Nephron progenitor cell (in vitro differentiated cells): ENCODE measurements at regions not wholly inside any gene's neighbourhood (a gene's known extent, or its start where the extent isn't known, plus 50 kb on each side); places are given as distances from the start of the nearest gene placed in this dataset.
"Not testable (repeated sequence)": the region's sequence is repeated elsewhere in the genome, so short reads cannot be mapped to it uniquely, and the experiment has no call there.

Experiments
- DNase-seq: peaks from one replicate; pipeline ENCODE4 v3.0.0; 2021
- H3K27ac Mint-ChIP-seq: 2 replicates; pipeline ENCODE4 v1.8.0; 2021; ENCODE audit warnings: mild to moderate bottlenecking, moderate library complexity, mixed read lengths
- H3K27me3 Mint-ChIP-seq: 2 replicates; pipeline ENCODE4 v1.8.0; 2021; ENCODE audit warnings: mild to moderate bottlenecking, low read depth, mixed read lengths; ENCODE audit not compliant: poor library complexity
- H3K36me3 Mint-ChIP-seq: 2 replicates; pipeline ENCODE4 v1.8.0; 2021; ENCODE audit warnings: low read depth, mixed read lengths
- H3K4me1 Mint-ChIP-seq: 2 replicates; pipeline ENCODE4 v1.8.0; 2021; ENCODE audit warnings: mixed read lengths
- H3K4me3 Mint-ChIP-seq: 2 replicates; pipeline ENCODE4 v1.8.0; 2021; ENCODE audit warnings: mild to moderate bottlenecking, moderate library complexity, mixed read lengths
- H3K9me3 Mint-ChIP-seq: 2 replicates; pipeline ENCODE4 v1.8.0; 2021; ENCODE audit warnings: mild to moderate bottlenecking, moderate library complexity, mixed read lengths
- CTCF ChIP-seq: fragments of 200-600 bp; sonication (generic); IDR thresholded peaks from 2 replicates; pipeline ENCODE4 v1.5.0; 2021; ENCODE audit warnings: antibody characterized with exemption

- Mint-ChIP-seq H3K27me3 (peaks cover 4% of the 10 kb centered on the region), H3K4me1 (peaks cover 12% of the 10 kb centered on the region), H3K9me3 (no peaks in the 10 kb centered on the region), H3K36me3 (no peaks in the 10 kb centered on the region), H3K27ac (no peak overlapping the region), H3K4me3 (no peak overlapping the region)
- no peak for TF ChIP-seq CTCF
- DNase-seq, result no peak
Measured at GRCh38 chr1:199612976-199613774, 414.3 kb upstream of the NR5A2 start.

DNA sequence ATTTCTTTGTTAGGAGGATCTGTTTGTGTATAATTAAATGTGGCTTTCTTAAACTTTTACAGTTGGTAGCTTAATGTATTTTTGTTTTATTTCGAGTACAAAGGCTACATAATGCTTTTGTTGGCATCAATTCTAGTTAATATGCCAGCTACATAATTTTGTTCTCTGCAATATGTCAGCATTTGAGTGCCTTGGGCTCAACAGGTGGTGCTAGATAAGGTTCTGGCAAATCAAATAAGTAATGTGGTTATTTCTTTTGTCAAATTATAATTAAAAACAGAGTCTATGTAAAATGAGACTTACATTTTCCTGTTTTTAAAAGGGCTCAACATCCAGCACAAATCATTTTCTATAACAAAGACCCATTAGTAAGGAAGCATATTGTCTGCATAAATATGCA lies 410.6 kb upstream of the NR5A2 start:
- H3K9me3 Mint-ChIP-seq, result no peaks in the 10 kb centered on the region
- no peaks in the 10 kb centered on the region for H3K27me3 Mint-ChIP-seq
- peaks cover 6% of the 10 kb centered on the region for H3K4me1 Mint-ChIP-seq
- H3K36me3 Mint-ChIP-seq, result no peaks in the 10 kb centered on the region
- no peak overlapping the region for H3K4me3 Mint-ChIP-seq
- no peak for DNase-seq
- TF ChIP-seq CTCF, result no peak
- H3K27ac Mint-ChIP-seq, result no peak overlapping the region

DNA sequence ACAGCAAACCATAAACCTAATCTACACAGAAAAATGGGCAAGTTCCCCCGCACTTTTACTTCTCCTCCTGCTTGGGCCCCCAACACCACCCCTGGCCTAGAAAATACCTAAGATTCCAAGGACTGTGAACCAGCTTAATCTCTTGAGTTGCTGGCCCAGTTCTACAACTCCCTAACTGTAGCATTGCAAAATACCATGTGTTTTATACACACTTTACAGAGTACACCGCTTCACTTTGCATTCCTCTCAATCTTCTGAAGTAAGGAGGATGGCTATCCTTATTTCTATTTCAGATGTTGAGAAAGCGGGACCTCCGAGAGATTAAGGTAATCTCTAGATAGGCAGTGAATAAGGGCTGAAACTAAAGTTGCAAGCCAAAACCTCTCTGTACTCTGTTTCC lies 408.3 kb upstream of the NR5A2 start:
- H3K36me3 Mint-ChIP-seq, result no peaks in the 10 kb centered on the region
- H3K27ac Mint-ChIP-seq, result peak overlapping the region; percentile 12
- H3K4me1 Mint-ChIP-seq, result no peaks in the 10 kb centered on the region
- H3K4me3 Mint-ChIP-seq, result no peak overlapping the region
- H3K9me3 Mint-ChIP-seq, result no peaks in the 10 kb centered on the region
- no peak for TF ChIP-seq CTCF
- no peak for DNase-seq
- no peaks in the 10 kb centered on the region for H3K27me3 Mint-ChIP-seq

DNA sequence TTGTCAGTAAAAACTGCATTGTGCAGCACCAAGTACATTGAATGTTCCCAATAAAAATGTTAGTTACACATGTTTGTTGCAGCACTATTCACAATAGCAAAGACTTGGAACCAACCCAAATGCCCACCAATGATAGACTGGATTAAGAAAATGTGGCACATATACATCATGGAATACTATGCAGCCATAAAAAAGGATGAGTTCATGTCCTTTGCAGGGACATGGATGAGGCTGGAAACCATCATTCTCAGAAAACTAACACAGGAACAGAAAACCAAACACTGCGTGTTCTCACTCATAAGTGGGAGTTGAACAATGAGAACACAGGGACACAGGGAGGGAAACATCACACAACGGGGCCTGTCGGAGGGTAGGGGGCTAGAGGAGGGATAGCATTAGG lies 401.3 kb upstream of the NR5A2 start:
- H3K27me3 Mint-ChIP-seq, H3K27ac Mint-ChIP-seq: not testable (repeated sequence)

DNA sequence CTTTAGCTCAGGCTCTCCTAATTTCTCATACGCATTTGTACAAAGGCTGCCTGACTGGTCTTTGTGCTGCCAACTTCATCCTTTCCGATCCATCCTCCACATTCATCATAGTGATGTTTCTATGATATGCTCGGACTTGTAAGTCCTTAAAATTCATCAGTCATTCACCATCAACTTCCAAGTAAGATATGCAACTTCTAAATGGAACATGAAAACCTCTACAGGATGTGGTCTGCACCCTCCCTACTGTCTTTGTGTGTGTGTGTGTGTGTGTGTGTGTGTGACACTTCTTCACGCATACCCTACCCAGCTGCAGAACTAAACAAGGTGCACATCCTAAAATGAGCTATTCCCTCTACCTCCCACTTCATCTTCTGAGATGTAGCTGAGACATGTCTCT lies 397.9 kb upstream of the NR5A2 start:
- Mint-ChIP-seq H3K27me3 (no peaks in the 10 kb centered on the region), H3K27ac (no peak overlapping the region), H3K4me3 (no peak overlapping the region), H3K9me3 (peaks cover 17% of the 10 kb centered on the region), H3K36me3 (no peaks in the 10 kb centered on the region), H3K4me1 (no peaks in the 10 kb centered on the region)
- no peak for TF ChIP-seq CTCF
- DNase-seq, result no peak

More for the DNA sequence above, 401.3 kb upstream of the NR5A2 start:
- H3K4me3 Mint-ChIP-seq, DNase-seq, H3K36me3 Mint-ChIP-seq, H3K9me3 Mint-ChIP-seq, H3K4me1 Mint-ChIP-seq: not testable (repeated sequence)

GRCh38 chr1:199639453-199639852 lies 388.1 kb upstream of the NR5A2 start:
- no peak for TF ChIP-seq CTCF
- Mint-ChIP-seq H3K36me3 (no peaks in the 10 kb centered on the region), H3K4me1 (no peaks in the 10 kb centered on the region), H3K27ac (no peak overlapping the region), H3K4me3 (no peak overlapping the region), H3K27me3 (no peaks in the 10 kb centered on the region), H3K9me3 (peaks cover 33% of the 10 kb centered on the region)
- DNase-seq, result no peak
